ENCODE measurements at regions not wholly inside any gene's neighbourhood (a gene's known extent, or its start where the extent isn't known, plus 50 kb on each side); places are given as distances from the start of the nearest gene placed in this dataset.

DNA sequence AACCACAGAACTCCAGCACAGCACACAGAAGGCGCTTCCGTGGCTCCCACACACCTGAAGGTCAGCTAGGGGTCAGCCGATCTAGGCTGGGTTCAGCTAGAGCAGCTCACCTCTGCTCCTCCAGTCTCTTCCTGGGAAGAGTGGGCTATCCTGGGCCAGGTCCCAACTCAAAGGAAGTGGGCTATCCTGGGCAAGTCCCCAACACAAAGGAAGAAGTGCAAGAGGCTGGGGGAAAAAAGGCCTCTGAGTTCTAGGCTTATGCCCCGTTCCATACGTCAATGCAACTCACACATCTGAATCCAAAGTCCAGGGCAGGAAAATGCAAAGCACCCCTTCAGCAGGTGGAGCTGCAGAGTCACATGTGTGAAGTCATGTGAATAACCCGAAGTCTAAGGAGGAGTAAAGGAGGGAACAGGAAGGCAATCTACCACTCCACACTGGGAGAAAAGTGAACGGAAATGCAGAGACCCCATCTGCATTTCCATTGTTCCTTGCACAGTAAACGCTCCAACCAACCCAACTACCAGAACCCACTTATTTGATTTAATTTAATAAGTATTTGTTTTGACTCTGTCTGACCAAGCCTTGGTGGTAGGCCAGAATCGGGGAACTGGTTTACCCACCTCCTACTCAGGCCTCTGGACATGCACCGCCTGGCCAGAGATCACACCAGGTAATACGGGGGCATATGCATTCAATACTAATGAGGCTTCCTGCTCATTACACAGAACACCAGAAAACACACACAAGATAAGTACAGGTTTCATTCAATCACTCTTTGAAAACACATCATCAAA lies 95.5 kb upstream of the RNF32 start:
- DNase-seq (ENCODE audit: insufficient read length), result no peak
- TF ChIP-seq TAF1 (IDR thresholded peaks at IDR 0.05; ENCODE audit: borderline replicate concordance, low read depth, low read length) (no peak), POLR2AphosphoS5 (IDR thresholded peaks at IDR 0.05; ENCODE audit: low read depth, low read length) (no peak), POLR2A (IDR thresholded peaks at IDR 0.05; ENCODE audit: low read depth, low read length) (no peak)
- FAIRE-seq, result no peak

DNA sequence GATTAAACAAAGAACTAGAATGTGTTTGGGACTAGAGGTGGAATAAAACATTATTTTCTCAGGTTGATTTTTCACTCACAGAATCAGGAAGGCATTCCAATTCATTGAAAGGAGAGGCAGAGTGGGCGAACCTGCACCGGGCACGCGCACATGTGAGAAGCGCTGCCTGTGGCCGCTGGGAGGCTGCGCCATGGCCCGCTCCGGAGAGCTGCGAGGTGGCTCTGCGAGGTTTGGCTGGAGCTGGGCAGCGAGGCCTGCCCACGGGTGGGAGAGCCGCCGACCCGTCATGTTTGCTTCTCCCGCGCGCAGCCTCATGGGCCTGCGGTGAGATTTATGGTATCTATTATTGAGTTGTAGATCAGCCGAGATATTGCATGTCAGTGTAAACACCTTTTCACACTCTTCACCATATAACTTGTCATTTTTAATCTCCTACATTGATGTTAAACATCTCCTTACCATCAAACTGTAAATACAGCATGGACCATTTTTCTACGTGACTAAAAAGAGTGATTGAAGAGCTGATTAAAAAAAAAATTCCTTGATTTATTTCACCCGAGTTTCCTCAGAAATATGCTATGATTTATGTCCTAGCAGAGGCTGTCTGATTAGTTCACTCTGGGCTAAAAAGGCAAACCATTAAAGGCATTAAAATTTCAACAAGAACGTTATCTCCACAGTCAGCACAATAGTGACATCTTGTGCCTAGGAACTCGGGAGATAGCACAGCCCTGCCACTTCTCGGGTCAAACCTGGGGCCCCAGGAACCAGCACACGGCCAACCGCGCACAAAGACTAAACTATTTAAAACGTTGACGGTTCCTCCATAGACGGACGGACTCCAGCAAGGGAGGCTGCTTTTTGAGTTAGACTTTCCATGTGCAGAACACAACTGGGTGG lies 96.6 kb upstream of the RNF32 start:
- DNase-seq (ENCODE audit: insufficient read length) (no peak), FAIRE-seq (no peak)
- TF ChIP-seq POLR2AphosphoS5 (IDR thresholded peaks at IDR 0.05; ENCODE audit: low read depth, low read length) (no peak), TAF1 (IDR thresholded peaks at IDR 0.05; ENCODE audit: borderline replicate concordance, low read depth, low read length) (no peak), POLR2A (IDR thresholded peaks at IDR 0.05; ENCODE audit: low read depth, low read length) (no peak)

GRCh38 chr7:156540619-156541165 lies 99.9 kb upstream of the RNF32 start:
- FAIRE-seq, result no peak
- DNase-seq (ENCODE audit: insufficient read length), result no peak
- TF ChIP-seq POLR2AphosphoS5 (IDR thresholded peaks at IDR 0.05; ENCODE audit: low read depth, low read length) (no peak), POLR2A (IDR thresholded peaks at IDR 0.05; ENCODE audit: low read depth, low read length) (no peak), TAF1 (IDR thresholded peaks at IDR 0.05; ENCODE audit: borderline replicate concordance, low read depth, low read length) (no peak)

- no peak for DNase-seq (ENCODE audit: insufficient read length)
- no peak for FAIRE-seq
- TF ChIP-seq POLR2AphosphoS5 (IDR thresholded peaks at IDR 0.05; ENCODE audit: low read depth, low read length) (no peak), TAF1 (IDR thresholded peaks at IDR 0.05; ENCODE audit: borderline replicate concordance, low read depth, low read length) (no peak), POLR2A (IDR thresholded peaks at IDR 0.05; ENCODE audit: low read depth, low read length) (no peak)
These were observed 100.6 kb upstream of the RNF32 start for GRCh38 chr7:156539999-156540398.

DNA sequence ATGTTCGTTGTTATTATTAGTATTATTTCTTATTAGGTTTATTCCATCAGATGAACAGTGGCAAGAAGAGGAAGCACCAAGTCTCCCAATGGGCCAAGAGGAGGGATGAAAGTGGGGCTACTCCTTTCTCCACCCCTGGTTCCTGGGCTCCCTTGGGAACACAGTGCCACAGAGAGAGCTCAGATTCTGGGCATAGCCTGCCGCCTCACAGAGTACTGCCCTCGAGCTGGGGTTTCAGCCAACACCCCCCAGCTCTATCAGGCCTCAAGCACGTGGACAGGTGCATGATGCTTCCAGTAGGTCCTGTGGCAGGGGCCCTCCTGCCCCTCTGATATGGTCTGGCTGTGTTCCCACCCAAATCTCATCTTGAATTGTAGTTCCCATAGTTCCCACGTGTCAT lies 103.6 kb upstream of the RNF32 start:
- FAIRE-seq (no peak), DNase-seq (ENCODE audit: insufficient read length) (no peak)
- TF ChIP-seq POLR2AphosphoS5 (IDR thresholded peaks at IDR 0.05; ENCODE audit: low read depth, low read length) (no peak), POLR2A (IDR thresholded peaks at IDR 0.05; ENCODE audit: low read depth, low read length) (no peak), TAF1 (IDR thresholded peaks at IDR 0.05; ENCODE audit: borderline replicate concordance, low read depth, low read length) (no peak)

GRCh38 chr7:156534925-156535324 lies 105.6 kb upstream of the RNF32 start:
- no peak for FAIRE-seq

GRCh38 chr7:156533964-156534363 lies 106.6 kb upstream of the RNF32 start:
- FAIRE-seq, result no peak
- TF ChIP-seq TAF1 (IDR thresholded peaks at IDR 0.05; ENCODE audit: borderline replicate concordance, low read depth, low read length) (no peak), POLR2AphosphoS5 (IDR thresholded peaks at IDR 0.05; ENCODE audit: low read depth, low read length) (no peak), POLR2A (IDR thresholded peaks at IDR 0.05; ENCODE audit: low read depth, low read length) (no peak)
- DNase-seq (ENCODE audit: insufficient read length), result no peak

More at GRCh38 chr7:156534925-156535324, 105.6 kb upstream of the RNF32 start:
- DNase-seq (ENCODE audit: insufficient read length), result no peak
- TF ChIP-seq TAF1 (IDR thresholded peaks at IDR 0.05; ENCODE audit: borderline replicate concordance, low read depth, low read length) (no peak), POLR2A (IDR thresholded peaks at IDR 0.05; ENCODE audit: low read depth, low read length) (no peak), POLR2AphosphoS5 (IDR thresholded peaks at IDR 0.05; ENCODE audit: low read depth, low read length) (no peak)

- no peak for DNase-seq (ENCODE audit: insufficient read length)
These were observed 107.2 kb upstream of the RNF32 start for GRCh38 chr7:156533420-156533819.

DNA sequence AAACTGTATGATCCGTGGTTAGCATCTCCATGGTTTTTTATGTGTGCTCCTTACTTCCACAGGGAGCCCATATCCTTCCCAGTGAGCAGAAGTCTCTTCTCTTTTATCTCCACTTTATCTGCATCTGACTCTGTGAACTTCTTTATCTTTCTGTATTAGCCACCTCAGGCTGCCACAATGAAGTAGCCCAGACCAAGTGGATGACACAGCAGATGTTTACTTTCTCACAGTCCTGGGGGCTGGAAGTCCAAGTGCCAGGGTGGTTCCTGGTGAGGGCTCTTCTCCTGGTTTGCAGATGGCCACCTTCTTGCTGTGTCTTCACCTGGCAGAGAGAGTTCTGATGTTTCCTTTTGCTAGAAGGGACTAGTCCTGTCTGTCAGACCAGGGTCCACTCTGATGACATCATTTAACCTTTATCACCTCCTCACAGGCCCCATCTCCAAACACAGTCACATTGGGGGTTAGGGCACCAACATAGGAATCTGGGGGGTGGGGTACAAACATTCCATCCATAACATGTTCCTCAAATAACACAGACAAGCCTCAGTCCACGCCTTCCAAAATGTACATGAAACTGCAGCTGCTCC lies 108.5 kb upstream of the RNF32 start:
- TF ChIP-seq TAF1 (IDR thresholded peaks at IDR 0.05; ENCODE audit: borderline replicate concordance, low read depth, low read length) (no peak), POLR2A (IDR thresholded peaks at IDR 0.05; ENCODE audit: low read depth, low read length) (no peak), POLR2AphosphoS5 (IDR thresholded peaks at IDR 0.05; ENCODE audit: low read depth, low read length) (no peak)
- FAIRE-seq (no peak), DNase-seq (ENCODE audit: insufficient read length) (no peak)

More at GRCh38 chr7:156533420-156533819, 107.2 kb upstream of the RNF32 start:
- no peak for FAIRE-seq
- no peak for TF ChIP-seq TAF1 (IDR thresholded peaks at IDR 0.05; ENCODE audit: borderline replicate concordance, low read depth, low read length)
- no peak for TF ChIP-seq POLR2A (IDR thresholded peaks at IDR 0.05; ENCODE audit: low read depth, low read length)
- TF ChIP-seq POLR2AphosphoS5 (IDR thresholded peaks at IDR 0.05; ENCODE audit: low read depth, low read length), result no peak

- FAIRE-seq, result no peak
- DNase-seq (ENCODE audit: insufficient read length), result no peak
- TF ChIP-seq POLR2A (IDR thresholded peaks at IDR 0.05; ENCODE audit: low read depth, low read length) (no peak), POLR2AphosphoS5 (IDR thresholded peaks at IDR 0.05; ENCODE audit: low read depth, low read length) (no peak), TAF1 (IDR thresholded peaks at IDR 0.05; ENCODE audit: borderline replicate concordance, low read depth, low read length) (no peak)
These were observed 110.6 kb upstream of the RNF32 start for GRCh38 chr7:156529956-156530355.

- no peak for FAIRE-seq
- TF ChIP-seq POLR2A (IDR thresholded peaks at IDR 0.05; ENCODE audit: low read depth, low read length) (no peak), TAF1 (IDR thresholded peaks at IDR 0.05; ENCODE audit: borderline replicate concordance, low read depth, low read length) (no peak), POLR2AphosphoS5 (IDR thresholded peaks at IDR 0.05; ENCODE audit: low read depth, low read length) (no peak)
- DNase-seq (ENCODE audit: insufficient read length), result no peak
These were observed 113.1 kb upstream of the RNF32 start for GRCh38 chr7:156527458-156527890.

Data from GM12892 (cell line).